Calu3 (cell line): ENCODE measurements at regions not wholly inside any gene's neighbourhood (a gene's known extent, or its start where the extent isn't known, plus 50 kb on each side); places are given as distances from the start of the nearest gene placed in this dataset.

Experiments
- BruUV-seq: library from RNA; stranded (reverse); fragments of 400-500 nt; replicated peaks from 2 replicates; lab custom pipeline; 2021; lab: Mats Ljungman, UMichigan
- CTCF ChIA-PET: fragments of 300-600 bp; sonication (Branson Sonifier 250); formaldehyde crosslinking; loops from one replicate; lab custom pipeline; 2022; ENCODE audit warnings: antibody characterized with exemption; lab: Charles Lee
- DNase-seq: peaks from one replicate; pipeline ENCODE4 v3.0.0; 2022
- H3K27ac Mint-ChIP-seq: one replicate; pipeline ENCODE4 v1.8.0; 2022; ENCODE audit warnings: mixed read lengths; ENCODE audit not compliant: unreplicated experiment
- H3K27me3 Mint-ChIP-seq: one replicate; pipeline ENCODE4 v1.8.0; 2022; ENCODE audit warnings: mixed read lengths; ENCODE audit not compliant: unreplicated experiment
- H3K36me3 Mint-ChIP-seq: one replicate; pipeline ENCODE4 v1.8.0; 2022; ENCODE audit warnings: mild to moderate bottlenecking, moderate library complexity, mixed read lengths; ENCODE audit not compliant: insufficient read depth, unreplicated experiment
- H3K4me1 Mint-ChIP-seq: one replicate; pipeline ENCODE4 v1.8.0; 2022; ENCODE audit warnings: mild to moderate bottlenecking, low read depth, mixed read lengths; ENCODE audit not compliant: unreplicated experiment
- H3K4me3 Mint-ChIP-seq: one replicate; pipeline ENCODE4 v1.8.0; 2022; ENCODE audit warnings: mild to moderate bottlenecking, low read depth, moderate library complexity, mixed read lengths; ENCODE audit not compliant: unreplicated experiment
- H3K9me3 Mint-ChIP-seq: one replicate; pipeline ENCODE4 v1.8.0; 2022; ENCODE audit warnings: low read depth, mixed read lengths; ENCODE audit not compliant: unreplicated experiment
- CTCF ChIP-seq: fragments of 200-600 bp; IDR thresholded peaks from one replicate; pipeline ENCODE4 v1.8.0; 2022; ENCODE audit warnings: antibody characterized with exemption; ENCODE audit not compliant: unreplicated experiment
- intact Hi-C: fragments of 100-400 bp; cut with micrococcal nuclease; formaldehyde crosslinking; loops from one replicate; pipeline ENCODE4 v1.10.0; 2022; ENCODE audit not compliant: unreplicated experiment

- Mint-ChIP-seq H3K27me3 (no peaks in the 10 kb centered on the region), H3K4me3 (no peak overlapping the region), H3K36me3 (peaks cover 5% of the 10 kb centered on the region), H3K27ac (no peak overlapping the region), H3K9me3 (peaks cover 11% of the 10 kb centered on the region), H3K4me1 (peaks cover 15% of the 10 kb centered on the region)
- CTCF ChIA-PET = no interaction called here
- intact Hi-C loops = no loop called here
- DNase-seq = no peak
- TF ChIP-seq CTCF = no peak
- BruUV-seq = no TSS peak
Observed at GRCh38 chr21:17693801-17694200, 81.1 kb upstream of the BTG3 start.

- no TSS peak for BruUV-seq
- Mint-ChIP-seq H3K4me1 (peaks cover 22% of the 10 kb centered on the region), H3K36me3 (peaks cover 5% of the 10 kb centered on the region), H3K27me3 (no peaks in the 10 kb centered on the region), H3K9me3 (peaks cover 4% of the 10 kb centered on the region), H3K4me3 (no peak overlapping the region), H3K27ac (peak overlapping the region; percentile 89)
- no peak for DNase-seq
- CTCF ChIA-PET = no interaction called here
- intact Hi-C loops = no loop called here
- TF ChIP-seq CTCF = no peak
Observed at GRCh38 chr21:17690078-17690494, 77.4 kb upstream of the BTG3 start.

GRCh38 chr21:17688912-17689874 is 76.5 kb upstream of the BTG3 start:
- Mint-ChIP-seq H3K27ac (peak overlapping the region; percentile 89), H3K4me1 (peaks cover 22% of the 10 kb centered on the region), H3K9me3 (peaks cover 4% of the 10 kb centered on the region), H3K27me3 (no peaks in the 10 kb centered on the region), H3K4me3 (peak overlapping the region; percentile 41), H3K36me3 (peaks cover 5% of the 10 kb centered on the region)
- DNase-seq = peak; percentile 62
- intact Hi-C loops = loop anchor here (5.0 to 10.0 kb wide), 2 partner anchors 53 to 126 kb away; partner anchors contain the start of gene C21orf91
- TSS peak; percentile 55 for BruUV-seq
- peak; percentile 40 for TF ChIP-seq CTCF
- CTCF ChIA-PET = interaction anchor here (0.8 to 1.1 kb wide), 2 partner anchors 11 to 145 kb away, joined by 3 to 4 read pairs; no protein-coding TSS in a partner anchor

GRCh38 chr21:17682924-17683323 is 70.2 kb upstream of the BTG3 start:
- Mint-ChIP-seq H3K36me3 (no peaks in the 10 kb centered on the region), H3K4me3 (no peak overlapping the region), H3K27me3 (no peaks in the 10 kb centered on the region), H3K4me1 (no peaks in the 10 kb centered on the region), H3K27ac (no peak overlapping the region), H3K9me3 (no peaks in the 10 kb centered on the region)
- CTCF ChIA-PET = no interaction called here
- no peak for DNase-seq
- intact Hi-C loops = loop anchor here (10.0 kb wide), 1 partner anchor 132 kb away; the partner anchor contains the start of gene C21orf91
- TF ChIP-seq CTCF = no peak
- no TSS peak for BruUV-seq
